ENCODE measurements at regions not wholly inside any gene's neighbourhood (a gene's known extent, or its start where the extent isn't known, plus 50 kb on each side); places are given as distances from the start of the nearest gene placed in this dataset.

GRCh38 chr1:57483954-57484353 lies 60.1 kb upstream of the DAB1 start:
- TF ChIP-seq BACH2 (CRISPR knock-in tag; IDR thresholded peaks at IDR 0.05; ENCODE audit: borderline replicate concordance) (no peak), CREB5 (CRISPR knock-in tag; IDR thresholded peaks at IDR 0.05; ENCODE audit: low read depth) (no peak), ESRRG (CRISPR knock-in tag; IDR thresholded peaks at IDR 0.05) (no peak)
- peak; percentile 39; the same call in 2 of the 3 replicates for ATAC-seq

GRCh38 chr1:57479471-57479870 lies 55.6 kb upstream of the DAB1 start:
- no peak for ATAC-seq

GRCh38 chr1:57475366-57475765 lies 51.5 kb upstream of the DAB1 start:
- ATAC-seq = no peak
- TF ChIP-seq SNAI2 (CRISPR knock-in tag; IDR thresholded peaks at IDR 0.05) = no peak
- no peak for TF ChIP-seq ZC3H10 (CRISPR knock-in tag; IDR thresholded peaks at IDR 0.05)
- no peak for TF ChIP-seq ZFP30 (CRISPR knock-in tag; IDR thresholded peaks at IDR 0.05)
- TF ChIP-seq ZFP3 (CRISPR knock-in tag; IDR thresholded peaks at IDR 0.05) = no peak
- no peak for TF ChIP-seq ARNTL (CRISPR knock-in tag; IDR thresholded peaks at IDR 0.05; ENCODE audit: borderline replicate concordance, low read depth)
- TF ChIP-seq ZNF8 (CRISPR knock-in tag; IDR thresholded peaks at IDR 0.05) = no peak
- TF ChIP-seq CSRNP3 (CRISPR knock-in tag; IDR thresholded peaks at IDR 0.05) = no peak
- TF ChIP-seq TCF4 (CRISPR knock-in tag; IDR thresholded peaks at IDR 0.05; ENCODE audit: borderline replicate concordance) = no peak
- no peak for TF ChIP-seq CREB5 (CRISPR knock-in tag; IDR thresholded peaks at IDR 0.05; ENCODE audit: low read depth)

More at GRCh38 chr1:57479471-57479870, 55.6 kb upstream of the DAB1 start:
- TF ChIP-seq ZNF70 (CRISPR knock-in tag; IDR thresholded peaks at IDR 0.05) = no peak
- no peak for TF ChIP-seq ZFP30 (CRISPR knock-in tag; IDR thresholded peaks at IDR 0.05)
- TF ChIP-seq CSDC2 (CRISPR knock-in tag; IDR thresholded peaks at IDR 0.05) = no peak
- no peak for TF ChIP-seq PATZ1 (CRISPR knock-in tag; IDR thresholded peaks at IDR 0.05; ENCODE audit: borderline replicate concordance)
- TF ChIP-seq ARNTL (CRISPR knock-in tag; IDR thresholded peaks at IDR 0.05; ENCODE audit: borderline replicate concordance, low read depth) = no peak
- no peak for TF ChIP-seq ESRRG (CRISPR knock-in tag; IDR thresholded peaks at IDR 0.05)
- no peak for TF ChIP-seq ZNF8 (CRISPR knock-in tag; IDR thresholded peaks at IDR 0.05)
- TF ChIP-seq CSRNP3 (CRISPR knock-in tag; IDR thresholded peaks at IDR 0.05) = no peak
- TF ChIP-seq ISL1 (CRISPR knock-in tag; IDR thresholded peaks at IDR 0.05) = no peak
- TF ChIP-seq ZFP3 (CRISPR knock-in tag; IDR thresholded peaks at IDR 0.05) = no peak
- no peak for TF ChIP-seq TOX (CRISPR knock-in tag; IDR thresholded peaks at IDR 0.05; ENCODE audit: borderline replicate concordance)
- no peak for TF ChIP-seq GLIS3 (CRISPR knock-in tag; IDR thresholded peaks at IDR 0.05)
- no peak for TF ChIP-seq TCF4 (CRISPR knock-in tag; IDR thresholded peaks at IDR 0.05; ENCODE audit: borderline replicate concordance)
- no peak for TF ChIP-seq POU6F1 (CRISPR knock-in tag; IDR thresholded peaks at IDR 0.05; ENCODE audit: borderline replicate concordance, low read depth)
- TF ChIP-seq ZNF565 (CRISPR knock-in tag; conservative IDR thresholded peaks at IDR 0.05; ENCODE audit: low read depth) = no peak
